Mucosa of descending colon (tissue), 3 donors: ENCODE measurements at regions not wholly inside any gene's neighbourhood (a gene's known extent, or its start where the extent isn't known, plus 50 kb on each side); places are given as distances from the start of the nearest gene placed in this dataset.

ENCODE experiments used
- ATAC-seq: fragments of 200-7000 bp; cut with Tn5 transposase; one replicate; pipeline ENCODE4 v1.9.1; 2020; ENCODE audit warnings: mild to moderate bottlenecking, moderate library complexity
- DNase-seq, 3 donors: peaks; one replicate each; pipeline ENCODE4 v3.0.0-alpha.2; 2020
- H3K36me3 ChIP-seq: fragments of 200-600 bp; one replicate; pipeline ENCODE4 v1.8.0; 2021; ENCODE audit warnings: low read depth, mild to moderate bottlenecking
- H3K4me1 ChIP-seq: fragments of 200-600 bp; one replicate; pipeline ENCODE4 v1.8.0; 2021; ENCODE audit warnings: low read depth, mild to moderate bottlenecking
- H3K4me3 ChIP-seq: fragments of 200-600 bp; one replicate; pipeline ENCODE4 v1.8.0; 2021; ENCODE audit warnings: mild to moderate bottlenecking
- H3K9me3 ChIP-seq: fragments of 200-600 bp; one replicate; pipeline ENCODE4 v1.8.0; 2021; ENCODE audit warnings: mild to moderate bottlenecking
- intact Hi-C, 2 donors: fragments of 100-400 bp; cut with DNase I in 1 of 2; cut with micrococcal nuclease in 1 of 2; formaldehyde crosslinking; loops; one replicate each; pipeline versions ENCODE4 v1.11.0 to v1.11.1; 2022; cut with DNase I, micrococcal nuclease
- TF ChIP-seq, protein P1 (sequence below): fragments of 200-600 bp; IDR thresholded peaks from one replicate; pipeline ENCODE4 v1.8.0; 2022; ENCODE audit warnings: antibody characterized with exemption, mild to moderate bottlenecking
- donor health status: DM: no; HTN: no; CAD: no; lungs with moderate emphysema.
- donor health status: DM: no; HTN: no; CAD: no.
- donor health status: DM: no; HTN: yes; CAD: no.

DNA sequence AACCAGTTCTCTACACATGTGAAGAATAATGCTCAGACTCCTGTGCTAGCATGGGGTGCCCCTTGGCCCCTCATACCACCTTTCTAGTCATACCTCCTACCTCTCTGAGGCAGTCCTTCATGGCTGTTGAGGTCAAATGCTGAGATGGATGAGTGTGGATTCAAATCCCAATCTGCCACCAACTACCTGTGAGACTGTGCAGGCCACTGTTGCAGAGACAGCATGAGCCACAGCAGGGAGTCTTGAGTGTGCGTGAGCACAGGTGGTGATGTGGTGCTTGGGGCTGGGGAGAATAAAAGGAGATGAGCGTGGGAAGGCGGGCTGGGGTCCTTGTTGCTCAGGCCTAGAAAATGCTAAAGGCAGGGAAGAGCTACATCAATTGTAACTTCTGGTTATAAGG is 218.0 kb upstream of the E2F8 start:
- DNase-seq (no peak), ATAC-seq (no peak)
- TF ChIP-seq, protein P1, sequence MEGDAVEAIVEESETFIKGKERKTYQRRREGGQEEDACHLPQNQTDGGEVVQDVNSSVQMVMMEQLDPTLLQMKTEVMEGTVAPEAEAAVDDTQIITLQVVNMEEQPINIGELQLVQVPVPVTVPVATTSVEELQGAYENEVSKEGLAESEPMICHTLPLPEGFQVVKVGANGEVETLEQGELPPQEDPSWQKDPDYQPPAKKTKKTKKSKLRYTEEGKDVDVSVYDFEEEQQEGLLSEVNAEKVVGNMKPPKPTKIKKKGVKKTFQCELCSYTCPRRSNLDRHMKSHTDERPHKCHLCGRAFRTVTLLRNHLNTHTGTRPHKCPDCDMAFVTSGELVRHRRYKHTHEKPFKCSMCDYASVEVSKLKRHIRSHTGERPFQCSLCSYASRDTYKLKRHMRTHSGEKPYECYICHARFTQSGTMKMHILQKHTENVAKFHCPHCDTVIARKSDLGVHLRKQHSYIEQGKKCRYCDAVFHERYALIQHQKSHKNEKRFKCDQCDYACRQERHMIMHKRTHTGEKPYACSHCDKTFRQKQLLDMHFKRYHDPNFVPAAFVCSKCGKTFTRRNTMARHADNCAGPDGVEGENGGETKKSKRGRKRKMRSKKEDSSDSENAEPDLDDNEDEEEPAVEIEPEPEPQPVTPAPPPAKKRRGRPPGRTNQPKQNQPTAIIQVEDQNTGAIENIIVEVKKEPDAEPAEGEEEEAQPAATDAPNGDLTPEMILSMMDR, result no peak

DNA sequence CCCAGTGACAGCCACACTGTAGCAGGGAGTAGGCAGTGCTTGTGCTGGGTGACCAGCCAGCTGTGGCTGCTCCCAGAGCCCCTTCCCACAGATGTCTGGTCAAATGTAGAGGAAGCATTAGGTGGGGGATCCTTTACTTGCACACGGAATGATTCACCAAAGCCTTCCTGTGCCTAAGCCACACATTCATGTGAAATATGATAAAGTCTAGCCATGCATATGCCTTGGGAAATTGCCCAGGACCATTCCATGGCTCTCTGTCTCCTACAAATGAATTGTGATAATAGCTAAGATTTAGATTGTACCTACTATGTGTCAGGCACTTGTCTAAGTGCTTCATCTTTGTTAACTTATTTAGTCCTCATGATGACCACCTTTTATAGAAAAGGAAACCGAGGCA is 217.5 kb upstream of the E2F8 start:
- ATAC-seq (no peak), DNase-seq (no peak)
- TF ChIP-seq, protein P1, result no peak
- H3K4me3 ChIP-seq, result no peak overlapping the region
- no peaks in the 10 kb centered on the region for H3K9me3 ChIP-seq
- H3K36me3 ChIP-seq, result no peaks in the 10 kb centered on the region
- intact Hi-C loops, result no loop called here
- H3K4me1 ChIP-seq, result peaks cover 8% of the 10 kb centered on the region

More for the DNA sequence above, 218.0 kb upstream of the E2F8 start:
- intact Hi-C loops, result no loop called here
- Histone ChIP-seq H3K36me3 (no peaks in the 10 kb centered on the region), H3K4me3 (no peak overlapping the region), H3K4me1 (peaks cover 8% of the 10 kb centered on the region), H3K9me3 (no peaks in the 10 kb centered on the region)

DNA sequence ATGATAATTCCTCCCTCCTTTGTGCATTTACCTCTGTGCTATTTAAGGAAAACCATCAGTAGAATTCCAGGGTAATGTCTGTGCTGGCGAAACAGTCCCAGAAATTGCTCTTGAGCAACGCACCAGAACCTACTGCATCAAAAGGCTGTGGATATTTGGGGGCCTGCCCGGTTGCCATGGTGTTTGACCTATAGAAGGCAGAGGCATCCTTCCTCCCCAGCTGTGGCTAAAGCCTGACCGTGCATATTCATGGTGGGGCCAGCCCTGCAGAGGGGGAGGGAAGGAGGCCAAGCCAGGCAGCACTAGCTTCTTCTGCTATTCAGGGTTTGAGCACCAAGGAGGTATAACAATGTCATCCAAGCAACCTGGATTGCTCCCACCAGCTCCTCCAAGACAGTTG is 215.0 kb upstream of the E2F8 start:
- no peak for DNase-seq
- no peak for ATAC-seq
- TF ChIP-seq, protein P1, result no peak
- Histone ChIP-seq H3K4me1 (peaks cover under 1% of the 10 kb centered on the region), H3K4me3 (no peak overlapping the region), H3K36me3 (no peaks in the 10 kb centered on the region), H3K9me3 (no peaks in the 10 kb centered on the region)
- intact Hi-C loops, result no loop called here

DNA sequence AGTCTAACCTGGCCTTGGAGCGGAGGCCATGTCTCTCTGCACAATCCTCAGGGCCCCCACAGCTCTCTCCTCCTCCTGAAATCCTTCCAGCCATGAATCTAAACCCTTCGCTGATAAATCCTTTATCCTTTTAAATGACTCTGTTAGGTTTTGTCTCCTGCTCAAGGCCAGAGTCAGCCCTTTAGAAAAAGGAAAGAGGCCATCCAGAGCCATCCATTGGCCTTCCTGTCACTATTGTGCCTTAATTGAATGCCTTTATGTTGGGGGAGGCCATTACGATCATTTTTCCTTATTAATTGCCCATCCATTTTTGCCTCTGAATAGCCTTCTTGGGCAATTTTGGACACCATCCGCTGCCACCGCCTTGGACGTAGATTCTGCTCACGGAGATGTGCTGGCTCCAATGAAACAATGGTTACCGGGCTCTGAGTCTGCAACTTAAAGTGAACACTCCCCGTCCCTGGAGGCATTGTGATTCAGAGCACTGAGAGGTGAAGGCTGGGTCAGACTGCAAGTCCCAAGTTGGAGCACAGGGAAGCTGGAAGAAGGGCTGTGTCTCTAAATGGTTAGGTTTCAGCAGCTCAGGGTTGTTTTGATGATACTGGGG is 213.0 kb upstream of the E2F8 start:
- Histone ChIP-seq H3K4me3 (no peak overlapping the region), H3K9me3 (no peaks in the 10 kb centered on the region), H3K4me1 (no peaks in the 10 kb centered on the region), H3K36me3 (no peaks in the 10 kb centered on the region)
- ATAC-seq, result no peak
- intact Hi-C loops, result no loop called here
- DNase-seq, result no peak
- TF ChIP-seq, protein P1, result no peak

DNA sequence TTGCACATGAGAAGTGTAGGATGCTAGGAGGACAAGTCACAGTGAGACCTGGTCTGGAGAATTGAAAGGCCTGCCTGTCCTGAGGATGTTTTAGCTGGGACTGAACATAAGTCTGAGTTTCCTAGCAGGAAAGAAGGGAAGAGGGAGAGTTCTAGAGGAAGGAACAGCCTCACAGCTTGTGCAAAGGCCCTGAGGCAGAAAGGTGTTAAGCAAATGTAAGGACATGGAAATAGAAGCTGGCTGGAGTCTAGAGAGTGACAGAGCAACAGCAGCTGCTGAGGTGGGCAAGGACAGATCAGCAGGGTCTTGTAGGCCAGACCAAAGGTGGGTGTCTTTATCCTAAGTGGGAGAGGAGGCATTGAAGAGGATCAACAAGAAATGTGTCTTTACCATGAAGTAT is 210.9 kb upstream of the E2F8 start:
- no peak for ATAC-seq

More for the DNA sequence above, 210.9 kb upstream of the E2F8 start:
- intact Hi-C loops, result no loop called here
- DNase-seq, result no peak
- TF ChIP-seq, protein P1, result no peak
- Histone ChIP-seq H3K36me3 (no peaks in the 10 kb centered on the region), H3K9me3 (no peaks in the 10 kb centered on the region), H3K4me1 (no peaks in the 10 kb centered on the region), H3K4me3 (no peak overlapping the region)
